SK-N-SH (cell line): ENCODE measurements at regions not wholly inside any gene's neighbourhood (a gene's known extent, or its start where the extent isn't known, plus 50 kb on each side); places are given as distances from the start of the nearest gene placed in this dataset.

Experiments used
- CHD2 ChIP-seq: fragments of 150-350 bp; IDR thresholded peaks from 2 replicates; pipeline ENCODE4 v1.6.1; 2018; ENCODE audit warnings: low read length; ENCODE audit not compliant: partially characterized antibody
- GABPA ChIP-seq: IDR thresholded peaks from 2 replicates; pipeline ENCODE4 v1.4.0; 2012; ENCODE audit warnings: low read depth, mild to moderate bottlenecking
- GATA2 ChIP-seq: sonication (generic); formaldehyde crosslinking; IDR thresholded peaks from 2 replicates; pipeline ENCODE4 v1.5.0; 2020; ENCODE audit warnings: mild to moderate bottlenecking, missing genetic modification reagents
- MEF2A ChIP-seq: IDR thresholded peaks from 2 replicates; pipeline ENCODE4 v1.4.0; 2012; ENCODE audit warnings: low read depth, borderline replicate concordance
- POLR2AphosphoS5 ChIP-seq: IDR thresholded peaks from 2 replicates; pipeline ENCODE4 v1.6.1; 2012; ENCODE audit warnings: low read depth, low read length
- RFX5 ChIP-seq: IDR thresholded peaks from 2 replicates; pipeline ENCODE4 v1.6.1; 2012; ENCODE audit warnings: mild to moderate bottlenecking, improper control_type of control experiment, low read length
- TAF1 ChIP-seq: IDR thresholded peaks from 2 replicates; pipeline ENCODE4 v1.6.1; 2012; ENCODE audit warnings: low read depth, mild to moderate bottlenecking, low read length, moderate library complexity, borderline replicate concordance
- TEAD4 ChIP-seq: IDR thresholded peaks from 2 replicates; pipeline ENCODE4 v1.4.0; 2012; ENCODE audit warnings: mild to moderate bottlenecking, borderline replicate concordance; ENCODE audit not compliant: insufficient read depth
- YY1 ChIP-seq: IDR thresholded peaks from 2 replicates; pipeline ENCODE4 v1.4.0; 2012; ENCODE audit warnings: low read depth, mild to moderate bottlenecking
- TF ChIP-seq, protein P1 (sequence below): fragments of 200-600 bp; sonication (generic); IDR thresholded peaks from 2 replicates; pipeline ENCODE4 v1.6.1; 2017; ENCODE audit warnings: antibody characterized with exemption, mild to moderate bottlenecking, moderate library complexity
- TF ChIP-seq, protein P2 (sequence below): fragments of 150-350 bp; IDR thresholded peaks from 2 replicates; pipeline ENCODE4 v1.6.1; 2017; ENCODE audit warnings: antibody characterized with exemption, low read length, low read depth, borderline replicate concordance
- TF ChIP-seq, protein P3 (sequence below): IDR thresholded peaks from 2 replicates; pipeline ENCODE4 v1.6.1; 2012; ENCODE audit warnings: mild to moderate bottlenecking, low read depth, low read length, moderate library complexity
- TF ChIP-seq, protein P4 (sequence below): IDR thresholded peaks from 2 replicates; pipeline ENCODE4 v1.4.0; 2012; ENCODE audit warnings: low read depth, borderline replicate concordance

DNA sequence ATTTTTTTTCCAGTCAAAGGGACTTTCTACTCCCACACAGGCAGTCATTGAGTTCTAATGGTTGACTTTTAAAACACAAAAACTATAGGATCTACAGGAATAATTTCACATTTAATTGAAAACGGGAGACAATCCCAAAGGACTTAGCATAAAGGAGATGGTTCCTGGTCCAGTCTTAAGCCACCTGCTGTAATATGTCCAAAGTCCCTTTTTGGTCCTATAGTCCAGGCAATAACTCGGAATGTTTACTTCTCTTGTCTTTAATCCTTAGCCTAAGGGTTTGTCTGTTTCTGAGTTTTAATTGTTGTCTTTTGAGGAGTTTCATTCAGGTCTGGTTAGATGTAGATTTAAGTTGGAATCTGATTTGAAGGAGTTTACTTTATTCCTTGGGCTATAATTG lies 184.9 kb downstream of the BAMBI start:
- TF ChIP-seq, protein P1, sequence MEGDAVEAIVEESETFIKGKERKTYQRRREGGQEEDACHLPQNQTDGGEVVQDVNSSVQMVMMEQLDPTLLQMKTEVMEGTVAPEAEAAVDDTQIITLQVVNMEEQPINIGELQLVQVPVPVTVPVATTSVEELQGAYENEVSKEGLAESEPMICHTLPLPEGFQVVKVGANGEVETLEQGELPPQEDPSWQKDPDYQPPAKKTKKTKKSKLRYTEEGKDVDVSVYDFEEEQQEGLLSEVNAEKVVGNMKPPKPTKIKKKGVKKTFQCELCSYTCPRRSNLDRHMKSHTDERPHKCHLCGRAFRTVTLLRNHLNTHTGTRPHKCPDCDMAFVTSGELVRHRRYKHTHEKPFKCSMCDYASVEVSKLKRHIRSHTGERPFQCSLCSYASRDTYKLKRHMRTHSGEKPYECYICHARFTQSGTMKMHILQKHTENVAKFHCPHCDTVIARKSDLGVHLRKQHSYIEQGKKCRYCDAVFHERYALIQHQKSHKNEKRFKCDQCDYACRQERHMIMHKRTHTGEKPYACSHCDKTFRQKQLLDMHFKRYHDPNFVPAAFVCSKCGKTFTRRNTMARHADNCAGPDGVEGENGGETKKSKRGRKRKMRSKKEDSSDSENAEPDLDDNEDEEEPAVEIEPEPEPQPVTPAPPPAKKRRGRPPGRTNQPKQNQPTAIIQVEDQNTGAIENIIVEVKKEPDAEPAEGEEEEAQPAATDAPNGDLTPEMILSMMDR = no peak
- TF ChIP-seq, protein P2, sequence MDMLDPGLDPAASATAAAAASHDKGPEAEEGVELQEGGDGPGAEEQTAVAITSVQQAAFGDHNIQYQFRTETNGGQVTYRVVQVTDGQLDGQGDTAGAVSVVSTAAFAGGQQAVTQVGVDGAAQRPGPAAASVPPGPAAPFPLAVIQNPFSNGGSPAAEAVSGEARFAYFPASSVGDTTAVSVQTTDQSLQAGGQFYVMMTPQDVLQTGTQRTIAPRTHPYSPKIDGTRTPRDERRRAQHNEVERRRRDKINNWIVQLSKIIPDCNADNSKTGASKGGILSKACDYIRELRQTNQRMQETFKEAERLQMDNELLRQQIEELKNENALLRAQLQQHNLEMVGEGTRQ = no peak
- no peak for TF ChIP-seq CHD2
- no peak for TF ChIP-seq TEAD4
- TF ChIP-seq, protein P3, sequence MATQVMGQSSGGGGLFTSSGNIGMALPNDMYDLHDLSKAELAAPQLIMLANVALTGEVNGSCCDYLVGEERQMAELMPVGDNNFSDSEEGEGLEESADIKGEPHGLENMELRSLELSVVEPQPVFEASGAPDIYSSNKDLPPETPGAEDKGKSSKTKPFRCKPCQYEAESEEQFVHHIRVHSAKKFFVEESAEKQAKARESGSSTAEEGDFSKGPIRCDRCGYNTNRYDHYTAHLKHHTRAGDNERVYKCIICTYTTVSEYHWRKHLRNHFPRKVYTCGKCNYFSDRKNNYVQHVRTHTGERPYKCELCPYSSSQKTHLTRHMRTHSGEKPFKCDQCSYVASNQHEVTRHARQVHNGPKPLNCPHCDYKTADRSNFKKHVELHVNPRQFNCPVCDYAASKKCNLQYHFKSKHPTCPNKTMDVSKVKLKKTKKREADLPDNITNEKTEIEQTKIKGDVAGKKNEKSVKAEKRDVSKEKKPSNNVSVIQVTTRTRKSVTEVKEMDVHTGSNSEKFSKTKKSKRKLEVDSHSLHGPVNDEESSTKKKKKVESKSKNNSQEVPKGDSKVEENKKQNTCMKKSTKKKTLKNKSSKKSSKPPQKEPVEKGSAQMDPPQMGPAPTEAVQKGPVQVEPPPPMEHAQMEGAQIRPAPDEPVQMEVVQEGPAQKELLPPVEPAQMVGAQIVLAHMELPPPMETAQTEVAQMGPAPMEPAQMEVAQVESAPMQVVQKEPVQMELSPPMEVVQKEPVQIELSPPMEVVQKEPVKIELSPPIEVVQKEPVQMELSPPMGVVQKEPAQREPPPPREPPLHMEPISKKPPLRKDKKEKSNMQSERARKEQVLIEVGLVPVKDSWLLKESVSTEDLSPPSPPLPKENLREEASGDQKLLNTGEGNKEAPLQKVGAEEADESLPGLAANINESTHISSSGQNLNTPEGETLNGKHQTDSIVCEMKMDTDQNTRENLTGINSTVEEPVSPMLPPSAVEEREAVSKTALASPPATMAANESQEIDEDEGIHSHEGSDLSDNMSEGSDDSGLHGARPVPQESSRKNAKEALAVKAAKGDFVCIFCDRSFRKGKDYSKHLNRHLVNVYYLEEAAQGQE = no peak
- TF ChIP-seq, protein P4, sequence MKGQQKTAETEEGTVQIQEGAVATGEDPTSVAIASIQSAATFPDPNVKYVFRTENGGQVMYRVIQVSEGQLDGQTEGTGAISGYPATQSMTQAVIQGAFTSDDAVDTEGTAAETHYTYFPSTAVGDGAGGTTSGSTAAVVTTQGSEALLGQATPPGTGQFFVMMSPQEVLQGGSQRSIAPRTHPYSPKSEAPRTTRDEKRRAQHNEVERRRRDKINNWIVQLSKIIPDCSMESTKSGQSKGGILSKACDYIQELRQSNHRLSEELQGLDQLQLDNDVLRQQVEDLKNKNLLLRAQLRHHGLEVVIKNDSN = no peak
- no peak for TF ChIP-seq GATA2
- TF ChIP-seq TAF1 = no peak
- no peak for TF ChIP-seq MEF2A
- TF ChIP-seq RFX5 = no peak
- TF ChIP-seq POLR2AphosphoS5 = no peak
- no peak for TF ChIP-seq GABPA
- no peak for TF ChIP-seq YY1
